ENCODE measurements at regions not wholly inside any gene's neighbourhood (a gene's known extent, or its start where the extent isn't known, plus 50 kb on each side); places are given as distances from the start of the nearest gene placed in this dataset.
A peak's percentile ranks its signal among the peaks of the same experiment; 100 is the strongest.

GRCh38 chr5:40386289-40386688 lies 293.4 kb upstream of the PTGER4 start:
- ChIA-PET POLR2A (interaction anchor here (0.6 kb wide), 1 partner anchor 116 kb away, joined by 3 read pairs; no protein-coding TSS in a partner anchor), CTCF (interaction anchor here (2.1 kb wide), 1 partner anchor 303 kb away, joined by 5 read pairs; no protein-coding TSS in a partner anchor)
- no peak for DNase-seq (ENCODE audit: low read depth, low spot score)
- TF ChIP-seq CTCF (IDR thresholded peaks at IDR 0.05; ENCODE audit: insufficient read depth, low read length, missing control alignments), result no peak
- no peak overlapping the region for H3K4me3 ChIP-seq (ENCODE audit: low read depth, low read length)

DNA sequence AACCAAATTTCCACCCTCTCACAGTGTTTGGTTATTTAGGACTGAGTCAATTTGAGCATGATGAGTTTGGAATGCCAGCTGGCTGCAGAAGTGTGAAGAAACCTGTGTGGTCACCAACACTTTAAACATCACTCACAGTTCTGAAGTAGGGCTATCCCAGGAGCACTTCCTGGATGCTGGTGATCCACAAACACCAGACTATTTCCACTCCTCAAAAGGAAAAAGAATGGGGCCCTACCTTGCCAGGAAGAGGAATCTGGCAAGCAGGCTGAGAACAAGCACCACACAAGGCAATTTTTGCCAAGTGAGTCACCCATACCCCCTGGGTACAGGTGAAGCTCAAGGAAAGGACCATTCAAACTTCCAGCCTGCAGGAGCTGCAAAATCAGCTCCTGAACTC lies 294.2 kb upstream of the PTGER4 start:
- POLR2A ChIA-PET, result interaction anchor here (0.6 kb wide), 1 partner anchor 116 kb away, joined by 3 read pairs; no protein-coding TSS in a partner anchor
- H3K4me3 ChIP-seq (ENCODE audit: low read depth, low read length), result no peak overlapping the region
- TF ChIP-seq CTCF (IDR thresholded peaks at IDR 0.05; ENCODE audit: insufficient read depth, low read length, missing control alignments), result no peak
- CTCF ChIA-PET, result interaction anchor here (2.1 kb wide), 1 partner anchor 303 kb away, joined by 5 read pairs; no protein-coding TSS in a partner anchor
- DNase-seq (ENCODE audit: low read depth, low spot score), result no peak

- no peak for TF ChIP-seq CTCF (IDR thresholded peaks at IDR 0.05; ENCODE audit: insufficient read depth, low read length, missing control alignments)
- H3K4me3 ChIP-seq (ENCODE audit: low read depth, low read length), result no peak overlapping the region
- DNase-seq (ENCODE audit: low read depth, low spot score), result no peak
- ChIA-PET POLR2A (no interaction called here), CTCF (interaction anchor here (0.9 to 2.1 kb wide), 2 partner anchors 304 to 437 kb away, joined by 3 to 5 read pairs; no protein-coding TSS in a partner anchor)
Observed at GRCh38 chr5:40384782-40385390, 294.8 kb upstream of the PTGER4 start.

GRCh38 chr5:40383749-40384651 lies 295.7 kb upstream of the PTGER4 start:
- POLR2A ChIA-PET, result no interaction called here
- CTCF ChIA-PET, result interaction anchor here (0.9 kb wide), 1 partner anchor 436 kb away, joined by 3 read pairs; no protein-coding TSS in a partner anchor
- no peak for TF ChIP-seq CTCF (IDR thresholded peaks at IDR 0.05; ENCODE audit: insufficient read depth, low read length, missing control alignments)
- peak; percentile 57 for DNase-seq (ENCODE audit: low read depth, low spot score)
- no peak overlapping the region for H3K4me3 ChIP-seq (ENCODE audit: low read depth, low read length)

DNA sequence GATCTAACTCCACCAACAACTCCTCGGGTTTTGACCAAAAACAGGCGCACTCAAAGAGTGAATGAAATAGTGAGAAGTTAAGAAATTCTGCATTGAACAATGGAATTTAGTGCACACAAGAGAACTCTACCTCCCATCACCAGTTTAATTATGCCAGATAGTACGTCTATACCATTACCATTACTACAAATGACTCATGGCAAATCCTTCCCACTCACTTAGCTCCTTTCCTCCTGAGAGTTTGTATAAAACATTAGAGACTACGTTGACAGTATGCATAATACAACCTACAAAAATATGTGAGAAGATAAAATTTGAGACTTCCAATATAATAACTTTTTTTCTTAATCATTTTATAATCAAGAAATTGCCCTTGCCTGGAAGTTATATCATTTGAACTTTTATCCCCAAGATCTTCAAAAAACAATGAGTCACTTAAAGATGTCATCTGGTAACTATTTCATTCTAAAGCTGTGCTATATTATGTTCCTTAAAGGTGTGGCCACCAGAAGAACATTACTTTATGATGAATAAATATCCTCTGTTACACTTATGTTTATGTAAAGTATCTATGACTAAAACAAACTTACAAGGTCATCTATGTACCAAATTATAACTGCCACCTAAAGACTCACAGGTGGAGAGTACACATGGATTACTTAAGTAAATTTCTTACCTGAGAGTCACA lies 297.9 kb upstream of the PTGER4 start:
- H3K4me3 ChIP-seq (ENCODE audit: low read depth, low read length), result no peak overlapping the region
- POLR2A ChIA-PET, result no interaction called here
- DNase-seq (ENCODE audit: low read depth, low spot score), result no peak
- CTCF ChIA-PET, result no interaction called here
- no peak for TF ChIP-seq CTCF (IDR thresholded peaks at IDR 0.05; ENCODE audit: insufficient read depth, low read length, missing control alignments)
